Hepatocyte (in vitro differentiated cells): ENCODE measurements at regions not wholly inside any gene's neighbourhood (a gene's known extent, or its start where the extent isn't known, plus 50 kb on each side); places are given as distances from the start of the nearest gene placed in this dataset.

Source experiments
- CTCF ChIP-seq: fragments of 200-600 bp; sonication (generic); IDR thresholded peaks from 2 replicates; pipeline ENCODE4 v1.5.1; 2016; ENCODE audit warnings: antibody characterized with exemption, mild to moderate bottlenecking; ENCODE audit not compliant: poor library complexity
- EZH2 ChIP-seq: fragments of 200-600 bp; sonication (generic); IDR thresholded peaks from 2 replicates; pipeline ENCODE4 v1.6.1; 2016; ENCODE audit warnings: antibody characterized with exemption, mild to moderate bottlenecking, borderline replicate concordance
- EZH2phosphoT487 ChIP-seq: fragments of 200-600 bp; sonication (generic); IDR thresholded peaks from one replicate; pipeline ENCODE4 v1.6.1; 2018; ENCODE audit warnings: antibody characterized with exemption, mild to moderate bottlenecking, low read depth, moderate library complexity; ENCODE audit not compliant: unreplicated experiment, severe bottlenecking

GRCh38 chr13:79194272-79194671 is 211.8 kb downstream of the RBM26 start:
- TF ChIP-seq CTCF, result no peak
- no peak for TF ChIP-seq EZH2
- TF ChIP-seq EZH2phosphoT487, result no peak
